ENCODE measurements at regions not wholly inside any gene's neighbourhood (a gene's known extent, or its start where the extent isn't known, plus 50 kb on each side); places are given as distances from the start of the nearest gene placed in this dataset.

DNA sequence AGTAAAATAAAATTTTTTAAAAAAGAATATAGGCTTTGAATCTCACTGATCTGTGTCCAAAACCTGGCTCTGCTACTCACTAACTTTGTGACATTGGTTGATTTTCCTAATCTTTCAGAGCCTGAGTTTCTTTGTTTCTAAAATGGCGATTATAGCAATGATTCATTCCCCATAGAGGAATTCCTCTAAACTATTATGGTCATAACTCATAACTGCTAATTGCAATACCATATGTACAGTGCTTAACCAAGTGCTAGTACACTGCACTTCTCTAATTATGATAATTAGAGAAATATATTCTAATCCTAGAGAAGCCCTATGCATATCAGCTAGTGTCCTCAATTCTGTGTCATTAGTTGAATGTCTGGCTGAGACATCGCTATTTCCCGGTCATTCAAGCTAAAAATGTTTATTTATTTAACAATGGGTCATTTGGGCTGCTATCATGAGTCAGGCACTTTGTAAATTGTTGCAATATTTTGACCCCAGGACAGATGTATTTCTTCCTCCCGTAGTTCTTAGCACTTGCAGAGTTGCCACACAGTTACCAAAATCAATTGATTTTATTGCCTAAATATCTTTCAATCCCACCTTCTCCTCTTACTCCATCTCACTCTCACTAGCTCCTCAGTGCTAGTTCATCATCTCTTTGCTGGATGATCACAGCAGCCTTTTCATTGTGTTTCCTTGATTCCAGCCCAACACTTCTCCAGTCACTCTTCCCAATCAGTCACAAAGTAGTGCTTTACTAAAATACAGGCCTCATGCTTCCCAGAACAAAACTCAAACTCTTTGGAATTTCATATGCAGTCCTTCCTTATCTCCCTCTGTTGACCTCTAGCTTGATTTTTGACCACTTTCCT lies 200.9 kb upstream of the PAPPA start:
- ATAC-seq (ENCODE audit: insufficient number of reproducible peaks, low FRiP score, low read depth) (no peak), DNase-seq (ENCODE audit: low spot score) (no peak)
- no peaks in the 10 kb centered on the region for H3K9me3 ChIP-seq

DNA sequence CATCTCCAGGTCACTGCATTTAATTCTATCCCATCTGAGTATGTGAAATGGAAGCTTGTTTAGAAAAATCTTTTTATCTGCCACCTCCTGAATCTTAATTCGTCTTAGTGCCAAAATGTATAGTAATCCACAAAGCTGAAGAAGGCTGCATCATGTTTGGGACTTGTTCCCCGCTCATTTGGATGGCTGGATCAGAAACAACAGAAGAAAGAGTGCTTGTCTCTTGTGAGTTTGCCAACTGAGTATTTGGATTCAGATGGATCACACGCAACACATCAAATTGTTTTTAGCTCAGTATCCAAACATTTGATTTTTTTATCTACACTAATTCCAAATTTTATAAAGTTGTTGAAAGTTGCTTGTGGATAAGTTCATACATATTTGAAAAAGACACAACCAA lies 197.2 kb upstream of the PAPPA start:
- Histone ChIP-seq H3K27ac (no peak overlapping the region), H3K4me1 (ENCODE audit: control insufficient read depth in 1 of 2, low read depth in 2 of 2) (no peaks in the 10 kb centered on the region), H3K36me3 (no peaks in the 10 kb centered on the region), H3K9me3 (no peaks in the 10 kb centered on the region), H3K4me3 (no peak overlapping the region), H3K27me3 (replicated peaks; ENCODE audit: insufficient read depth) (no peaks in the 10 kb centered on the region)
- ATAC-seq (ENCODE audit: insufficient number of reproducible peaks, low FRiP score, low read depth) (no peak), DNase-seq (ENCODE audit: low spot score) (no peak)
- TF ChIP-seq, protein P1, sequence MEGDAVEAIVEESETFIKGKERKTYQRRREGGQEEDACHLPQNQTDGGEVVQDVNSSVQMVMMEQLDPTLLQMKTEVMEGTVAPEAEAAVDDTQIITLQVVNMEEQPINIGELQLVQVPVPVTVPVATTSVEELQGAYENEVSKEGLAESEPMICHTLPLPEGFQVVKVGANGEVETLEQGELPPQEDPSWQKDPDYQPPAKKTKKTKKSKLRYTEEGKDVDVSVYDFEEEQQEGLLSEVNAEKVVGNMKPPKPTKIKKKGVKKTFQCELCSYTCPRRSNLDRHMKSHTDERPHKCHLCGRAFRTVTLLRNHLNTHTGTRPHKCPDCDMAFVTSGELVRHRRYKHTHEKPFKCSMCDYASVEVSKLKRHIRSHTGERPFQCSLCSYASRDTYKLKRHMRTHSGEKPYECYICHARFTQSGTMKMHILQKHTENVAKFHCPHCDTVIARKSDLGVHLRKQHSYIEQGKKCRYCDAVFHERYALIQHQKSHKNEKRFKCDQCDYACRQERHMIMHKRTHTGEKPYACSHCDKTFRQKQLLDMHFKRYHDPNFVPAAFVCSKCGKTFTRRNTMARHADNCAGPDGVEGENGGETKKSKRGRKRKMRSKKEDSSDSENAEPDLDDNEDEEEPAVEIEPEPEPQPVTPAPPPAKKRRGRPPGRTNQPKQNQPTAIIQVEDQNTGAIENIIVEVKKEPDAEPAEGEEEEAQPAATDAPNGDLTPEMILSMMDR (IDR thresholded peaks at IDR 0.05), result no peak

More for the DNA sequence above, 200.9 kb upstream of the PAPPA start:
- Histone ChIP-seq H3K27ac (no peak overlapping the region), H3K27me3 (replicated peaks; ENCODE audit: insufficient read depth) (no peaks in the 10 kb centered on the region), H3K4me1 (ENCODE audit: control insufficient read depth in 1 of 2, low read depth in 2 of 2) (no peaks in the 10 kb centered on the region), H3K4me3 (no peak overlapping the region), H3K36me3 (no peaks in the 10 kb centered on the region)
- TF ChIP-seq, protein P1 (IDR thresholded peaks at IDR 0.05), result no peak

DNA sequence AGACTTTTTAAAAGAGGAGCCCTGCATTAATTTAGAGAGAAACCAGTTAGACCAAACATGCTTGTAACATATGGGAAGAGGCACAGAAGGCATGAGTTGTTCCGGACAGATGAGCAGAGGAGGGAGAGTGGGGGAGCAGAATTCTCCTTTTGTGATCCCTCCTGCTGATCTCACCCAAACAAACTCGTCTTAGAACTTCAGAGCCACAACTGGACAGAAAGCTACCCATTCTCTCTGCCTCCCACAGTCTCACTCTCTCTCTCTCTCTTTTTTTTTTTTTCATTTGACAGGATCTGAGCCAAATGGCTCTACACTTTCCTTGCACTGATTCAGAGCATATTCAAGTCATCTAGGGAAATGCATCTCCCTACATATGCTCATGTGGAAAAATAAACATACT lies 196.0 kb upstream of the PAPPA start:
- DNase-seq (ENCODE audit: low spot score) (no peak), ATAC-seq (ENCODE audit: insufficient number of reproducible peaks, low FRiP score, low read depth) (no peak)
- no peak overlapping the region for H3K4me3 ChIP-seq
- H3K4me1 ChIP-seq (ENCODE audit: control insufficient read depth in 1 of 2, low read depth in 2 of 2), result no peaks in the 10 kb centered on the region
- no peaks in the 10 kb centered on the region for H3K27me3 ChIP-seq (replicated peaks; ENCODE audit: insufficient read depth)
- H3K27ac ChIP-seq, result no peak overlapping the region
- H3K9me3 ChIP-seq, result no peaks in the 10 kb centered on the region
- no peaks in the 10 kb centered on the region for H3K36me3 ChIP-seq
- TF ChIP-seq, protein P1 (IDR thresholded peaks at IDR 0.05), result no peak

DNA sequence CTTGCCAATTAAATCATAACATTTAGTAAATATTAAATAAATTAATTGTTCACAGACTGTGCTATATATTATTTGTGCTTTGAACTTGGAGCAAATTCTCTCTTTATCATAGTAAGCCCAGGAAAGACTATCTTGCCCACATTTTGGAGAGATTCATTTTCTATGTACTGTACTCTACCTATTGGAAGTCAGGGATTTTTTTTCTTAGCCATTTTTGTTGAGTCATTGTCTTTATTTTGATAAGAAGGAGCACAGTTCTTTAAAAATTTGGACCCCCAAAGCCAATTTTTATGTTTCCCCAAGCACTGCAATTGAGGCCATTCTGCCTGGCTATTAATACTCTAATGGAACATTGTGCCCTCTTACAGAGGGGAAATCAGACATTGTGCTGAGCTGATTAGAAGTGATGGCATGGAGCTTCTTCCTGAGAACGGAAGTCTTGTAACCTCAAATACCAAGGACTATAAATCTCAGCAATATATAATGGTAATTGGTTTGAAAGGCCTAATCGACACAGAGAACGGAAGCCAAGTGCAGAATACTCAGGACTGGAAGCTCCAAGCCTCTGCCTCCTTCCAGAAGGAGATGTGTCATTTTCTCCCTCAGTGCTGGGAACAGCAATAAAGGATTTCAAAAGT lies 188.8 kb upstream of the PAPPA start:
- TF ChIP-seq, protein P1 (IDR thresholded peaks at IDR 0.05), result no peak
- no peaks in the 10 kb centered on the region for H3K9me3 ChIP-seq
- no peaks in the 10 kb centered on the region for H3K4me1 ChIP-seq (ENCODE audit: control insufficient read depth in 1 of 2, low read depth in 2 of 2)
- H3K4me3 ChIP-seq, result no peak overlapping the region
- ATAC-seq (ENCODE audit: insufficient number of reproducible peaks, low FRiP score, low read depth) (no peak), DNase-seq (ENCODE audit: low spot score) (no peak)
- no peaks in the 10 kb centered on the region for H3K27me3 ChIP-seq (replicated peaks; ENCODE audit: insufficient read depth)
- no peak overlapping the region for H3K27ac ChIP-seq
- no peaks in the 10 kb centered on the region for H3K36me3 ChIP-seq

DNA sequence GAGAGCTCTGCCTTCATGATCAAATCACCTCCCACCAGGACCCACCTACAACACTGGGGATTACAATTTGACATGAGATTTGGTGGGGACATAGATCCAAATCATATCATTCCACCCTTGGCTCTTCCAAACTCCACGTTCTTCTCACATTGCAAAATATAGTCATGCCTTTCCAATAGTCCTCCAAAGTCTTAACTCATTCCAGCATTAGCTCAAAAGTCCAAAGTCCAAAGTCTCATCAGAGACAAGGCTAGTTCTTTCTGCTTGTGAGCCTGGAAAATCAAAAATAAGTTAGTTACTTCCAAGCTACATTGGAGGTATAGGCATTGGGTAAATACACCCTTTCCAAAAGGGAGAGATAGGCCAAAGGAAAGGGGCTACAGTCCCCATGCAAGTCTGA lies 186.9 kb upstream of the PAPPA start:
- no peak for DNase-seq (ENCODE audit: low spot score)
- H3K4me1 ChIP-seq (ENCODE audit: control insufficient read depth in 1 of 2, low read depth in 2 of 2), result no peaks in the 10 kb centered on the region
- no peaks in the 10 kb centered on the region for H3K9me3 ChIP-seq
- H3K4me3 ChIP-seq, result no peak overlapping the region
- ATAC-seq (ENCODE audit: insufficient number of reproducible peaks, low FRiP score, low read depth), result no peak
- H3K27ac ChIP-seq, result no peak overlapping the region
- no peaks in the 10 kb centered on the region for H3K36me3 ChIP-seq
- no peaks in the 10 kb centered on the region for H3K27me3 ChIP-seq (replicated peaks; ENCODE audit: insufficient read depth)
- TF ChIP-seq, protein P1 (IDR thresholded peaks at IDR 0.05), result no peak

Data from thoracic aorta (tissue), 2 donors.